ENCODE measurements at regions not wholly inside any gene's neighbourhood (a gene's known extent, or its start where the extent isn't known, plus 50 kb on each side); places are given as distances from the start of the nearest gene placed in this dataset.

DNA sequence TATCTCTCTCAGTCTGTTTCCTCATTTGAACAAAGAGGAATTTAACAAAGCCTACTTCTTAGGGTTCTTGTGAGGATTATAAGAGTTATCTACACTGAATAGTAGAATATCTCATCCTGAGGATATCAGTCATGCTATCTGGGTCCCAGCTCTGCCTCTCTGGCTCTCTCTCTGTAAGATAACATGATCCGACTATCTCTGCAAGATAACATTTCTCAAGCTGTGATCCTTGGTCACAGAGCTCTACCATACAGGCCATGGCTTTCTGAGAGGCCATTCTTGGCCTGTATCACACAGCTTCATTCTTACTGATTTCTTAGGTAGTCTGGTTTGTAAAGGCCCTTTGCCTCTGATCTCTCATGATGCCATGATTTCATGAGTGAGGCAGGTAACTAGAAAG is 71.0 kb upstream of the TRABD2B start:
- H3K27ac Mint-ChIP-seq, result no peak overlapping the region
- no peak for DNase-seq (ENCODE audit: low spot score)
- peaks cover 29% of the 10 kb centered on the region for H3K27me3 Mint-ChIP-seq (ENCODE audit: low read depth)
- H3K36me3 Mint-ChIP-seq, result no peaks in the 10 kb centered on the region
- POLR2A ChIA-PET, result interaction anchor here (0.5 kb wide), 1 partner anchor 653 kb away, joined by 4 read pairs; no protein-coding TSS in a partner anchor
- CTCF ChIA-PET, result interaction anchor here (1.2 kb wide), 1 partner anchor 70 kb away, joined by 4 read pairs; the partner anchor contains the start of gene TRABD2B
- H3K9me3 Mint-ChIP-seq, result 0 out of 2 replicates have a peak, but pooled peaks cover 12% of the 10 kb centered on the region
- TF ChIP-seq FOXJ3 (CRISPR knock-in tag; IDR thresholded peaks at IDR 0.05; ENCODE audit: borderline replicate concordance), result no peak
- TF ChIP-seq MXD4 (CRISPR knock-in tag; IDR thresholded peaks at IDR 0.05; ENCODE audit: borderline replicate concordance), result no peak
- TF ChIP-seq, protein P1, sequence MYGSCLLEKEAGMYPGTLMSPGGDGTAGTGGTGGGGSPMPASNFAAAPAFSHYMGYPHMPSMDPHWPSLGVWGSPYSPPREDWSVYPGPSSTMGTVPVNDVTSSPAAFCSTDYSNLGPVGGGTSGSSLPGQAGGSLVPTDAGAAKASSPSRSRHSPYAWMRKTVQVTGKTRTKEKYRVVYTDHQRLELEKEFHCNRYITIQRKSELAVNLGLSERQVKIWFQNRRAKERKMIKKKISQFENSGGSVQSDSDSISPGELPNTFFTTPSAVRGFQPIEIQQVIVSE (CRISPR knock-in tag; IDR thresholded peaks at IDR 0.05; ENCODE audit: borderline replicate concordance), result no peak
- TF ChIP-seq, protein P2, sequence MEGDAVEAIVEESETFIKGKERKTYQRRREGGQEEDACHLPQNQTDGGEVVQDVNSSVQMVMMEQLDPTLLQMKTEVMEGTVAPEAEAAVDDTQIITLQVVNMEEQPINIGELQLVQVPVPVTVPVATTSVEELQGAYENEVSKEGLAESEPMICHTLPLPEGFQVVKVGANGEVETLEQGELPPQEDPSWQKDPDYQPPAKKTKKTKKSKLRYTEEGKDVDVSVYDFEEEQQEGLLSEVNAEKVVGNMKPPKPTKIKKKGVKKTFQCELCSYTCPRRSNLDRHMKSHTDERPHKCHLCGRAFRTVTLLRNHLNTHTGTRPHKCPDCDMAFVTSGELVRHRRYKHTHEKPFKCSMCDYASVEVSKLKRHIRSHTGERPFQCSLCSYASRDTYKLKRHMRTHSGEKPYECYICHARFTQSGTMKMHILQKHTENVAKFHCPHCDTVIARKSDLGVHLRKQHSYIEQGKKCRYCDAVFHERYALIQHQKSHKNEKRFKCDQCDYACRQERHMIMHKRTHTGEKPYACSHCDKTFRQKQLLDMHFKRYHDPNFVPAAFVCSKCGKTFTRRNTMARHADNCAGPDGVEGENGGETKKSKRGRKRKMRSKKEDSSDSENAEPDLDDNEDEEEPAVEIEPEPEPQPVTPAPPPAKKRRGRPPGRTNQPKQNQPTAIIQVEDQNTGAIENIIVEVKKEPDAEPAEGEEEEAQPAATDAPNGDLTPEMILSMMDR (IDR thresholded peaks at IDR 0.05), result no peak
- TF ChIP-seq, protein P3, sequence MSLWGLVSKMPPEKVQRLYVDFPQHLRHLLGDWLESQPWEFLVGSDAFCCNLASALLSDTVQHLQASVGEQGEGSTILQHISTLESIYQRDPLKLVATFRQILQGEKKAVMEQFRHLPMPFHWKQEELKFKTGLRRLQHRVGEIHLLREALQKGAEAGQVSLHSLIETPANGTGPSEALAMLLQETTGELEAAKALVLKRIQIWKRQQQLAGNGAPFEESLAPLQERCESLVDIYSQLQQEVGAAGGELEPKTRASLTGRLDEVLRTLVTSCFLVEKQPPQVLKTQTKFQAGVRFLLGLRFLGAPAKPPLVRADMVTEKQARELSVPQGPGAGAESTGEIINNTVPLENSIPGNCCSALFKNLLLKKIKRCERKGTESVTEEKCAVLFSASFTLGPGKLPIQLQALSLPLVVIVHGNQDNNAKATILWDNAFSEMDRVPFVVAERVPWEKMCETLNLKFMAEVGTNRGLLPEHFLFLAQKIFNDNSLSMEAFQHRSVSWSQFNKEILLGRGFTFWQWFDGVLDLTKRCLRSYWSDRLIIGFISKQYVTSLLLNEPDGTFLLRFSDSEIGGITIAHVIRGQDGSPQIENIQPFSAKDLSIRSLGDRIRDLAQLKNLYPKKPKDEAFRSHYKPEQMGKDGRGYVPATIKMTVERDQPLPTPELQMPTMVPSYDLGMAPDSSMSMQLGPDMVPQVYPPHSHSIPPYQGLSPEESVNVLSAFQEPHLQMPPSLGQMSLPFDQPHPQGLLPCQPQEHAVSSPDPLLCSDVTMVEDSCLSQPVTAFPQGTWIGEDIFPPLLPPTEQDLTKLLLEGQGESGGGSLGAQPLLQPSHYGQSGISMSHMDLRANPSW (CRISPR knock-in tag; conservative IDR thresholded peaks at IDR 0.05; ENCODE audit: low read depth), result no peak
- TF ChIP-seq, protein P4, sequence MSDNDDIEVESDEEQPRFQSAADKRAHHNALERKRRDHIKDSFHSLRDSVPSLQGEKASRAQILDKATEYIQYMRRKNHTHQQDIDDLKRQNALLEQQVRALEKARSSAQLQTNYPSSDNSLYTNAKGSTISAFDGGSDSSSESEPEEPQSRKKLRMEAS (CRISPR knock-in tag; IDR thresholded peaks at IDR 0.05), result no peak
- TF ChIP-seq ZNF138 (CRISPR knock-in tag; conservative IDR thresholded peaks at IDR 0.05), result no peak
- TF ChIP-seq CREM (CRISPR knock-in tag; IDR thresholded peaks at IDR 0.05), result no peak
- TF ChIP-seq ZNF671 (CRISPR knock-in tag; IDR thresholded peaks at IDR 0.05), result no peak
- TF ChIP-seq, protein P5, sequence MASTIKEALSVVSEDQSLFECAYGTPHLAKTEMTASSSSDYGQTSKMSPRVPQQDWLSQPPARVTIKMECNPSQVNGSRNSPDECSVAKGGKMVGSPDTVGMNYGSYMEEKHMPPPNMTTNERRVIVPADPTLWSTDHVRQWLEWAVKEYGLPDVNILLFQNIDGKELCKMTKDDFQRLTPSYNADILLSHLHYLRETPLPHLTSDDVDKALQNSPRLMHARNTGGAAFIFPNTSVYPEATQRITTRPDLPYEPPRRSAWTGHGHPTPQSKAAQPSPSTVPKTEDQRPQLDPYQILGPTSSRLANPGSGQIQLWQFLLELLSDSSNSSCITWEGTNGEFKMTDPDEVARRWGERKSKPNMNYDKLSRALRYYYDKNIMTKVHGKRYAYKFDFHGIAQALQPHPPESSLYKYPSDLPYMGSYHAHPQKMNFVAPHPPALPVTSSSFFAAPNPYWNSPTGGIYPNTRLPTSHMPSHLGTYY (CRISPR knock-in tag; IDR thresholded peaks at IDR 0.05), result no peak
- TF ChIP-seq, protein P6, sequence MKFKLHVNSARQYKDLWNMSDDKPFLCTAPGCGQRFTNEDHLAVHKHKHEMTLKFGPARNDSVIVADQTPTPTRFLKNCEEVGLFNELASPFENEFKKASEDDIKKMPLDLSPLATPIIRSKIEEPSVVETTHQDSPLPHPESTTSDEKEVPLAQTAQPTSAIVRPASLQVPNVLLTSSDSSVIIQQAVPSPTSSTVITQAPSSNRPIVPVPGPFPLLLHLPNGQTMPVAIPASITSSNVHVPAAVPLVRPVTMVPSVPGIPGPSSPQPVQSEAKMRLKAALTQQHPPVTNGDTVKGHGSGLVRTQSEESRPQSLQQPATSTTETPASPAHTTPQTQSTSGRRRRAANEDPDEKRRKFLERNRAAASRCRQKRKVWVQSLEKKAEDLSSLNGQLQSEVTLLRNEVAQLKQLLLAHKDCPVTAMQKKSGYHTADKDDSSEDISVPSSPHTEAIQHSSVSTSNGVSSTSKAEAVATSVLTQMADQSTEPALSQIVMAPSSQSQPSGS (CRISPR knock-in tag; IDR thresholded peaks at IDR 0.05; ENCODE audit: borderline replicate concordance, low read depth), result no peak
- no peak for TF ChIP-seq TEAD4 (CRISPR knock-in tag; IDR thresholded peaks at IDR 0.05)
- TF ChIP-seq NFATC4 (CRISPR knock-in tag; IDR thresholded peaks at IDR 0.05), result no peak
- TF ChIP-seq CREB1 (CRISPR knock-in tag; IDR thresholded peaks at IDR 0.05), result no peak
- TF ChIP-seq SOX15 (CRISPR knock-in tag; IDR thresholded peaks at IDR 0.05), result no peak
- TF ChIP-seq, protein P7, sequence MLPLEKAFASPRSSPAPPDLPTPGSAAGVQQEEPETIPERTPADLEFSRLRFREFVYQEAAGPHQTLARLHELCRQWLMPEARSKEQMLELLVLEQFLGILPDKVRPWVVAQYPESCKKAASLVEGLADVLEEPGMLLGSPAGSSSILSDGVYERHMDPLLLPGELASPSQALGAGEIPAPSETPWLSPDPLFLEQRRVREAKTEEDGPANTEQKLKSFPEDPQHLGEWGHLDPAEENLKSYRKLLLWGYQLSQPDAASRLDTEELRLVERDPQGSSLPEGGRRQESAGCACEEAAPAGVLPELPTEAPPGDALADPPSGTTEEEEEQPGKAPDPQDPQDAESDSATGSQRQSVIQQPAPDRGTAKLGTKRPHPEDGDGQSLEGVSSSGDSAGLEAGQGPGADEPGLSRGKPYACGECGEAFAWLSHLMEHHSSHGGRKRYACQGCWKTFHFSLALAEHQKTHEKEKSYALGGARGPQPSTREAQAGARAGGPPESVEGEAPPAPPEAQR (CRISPR knock-in tag; IDR thresholded peaks at IDR 0.05), result no peak
- no peak for TF ChIP-seq HMGA2 (CRISPR knock-in tag; IDR thresholded peaks at IDR 0.05)
- ATAC-seq, result no peak
- H3K4me3 Mint-ChIP-seq, result no peak overlapping the region
- H3K4me1 Mint-ChIP-seq, result no peaks in the 10 kb centered on the region
